ENCODE measurements at regions not wholly inside any gene's neighbourhood (a gene's known extent, or its start where the extent isn't known, plus 50 kb on each side); places are given as distances from the start of the nearest gene placed in this dataset.
A peak's percentile ranks its signal among the peaks of the same experiment; 100 is the strongest.

DNA sequence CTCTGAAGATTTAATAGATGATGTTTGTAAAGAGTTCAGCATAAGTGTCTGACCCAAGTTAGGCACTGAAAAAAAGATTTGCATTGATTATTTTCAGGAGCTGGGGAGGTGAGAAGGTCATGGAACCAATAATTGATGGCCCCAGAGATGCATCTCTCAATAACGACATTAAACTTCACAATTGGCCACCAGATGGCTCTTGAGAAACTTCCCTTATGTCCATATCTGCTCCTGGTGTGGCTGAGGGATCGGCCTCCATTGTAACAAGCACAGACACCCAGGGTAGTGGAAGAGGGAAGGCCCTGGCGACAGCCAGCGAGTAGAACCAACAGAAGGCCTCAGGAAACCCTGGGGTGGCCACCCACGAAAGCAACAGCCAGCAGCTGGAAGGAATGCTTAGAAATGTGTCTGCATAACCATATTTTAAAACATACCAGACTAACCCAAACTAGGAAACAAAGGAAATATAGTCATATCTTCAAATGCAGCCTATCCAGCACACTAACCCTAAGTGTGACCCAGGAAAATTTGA lies 536.7 kb downstream of the SOX2 start:
- Histone ChIP-seq H3K27ac (ENCODE audit: low read depth, low read length, poor library complexity, severe bottlenecking) (no peak overlapping the region), H3K4me3 (ENCODE audit: low read depth, low read length, poor library complexity, severe bottlenecking) (no peak overlapping the region), H3K36me3 (ENCODE audit: insufficient read depth, low read length) (no peaks in the 10 kb centered on the region), H3F3A (ENCODE audit: insufficient read depth, low read length) (no peaks in the 10 kb centered on the region), H3K4me1 (ENCODE audit: insufficient read depth, low read length, severe bottlenecking) (no peaks in the 10 kb centered on the region), H3K9me2 (ENCODE audit: low read depth, low read length) (no peaks in the 10 kb centered on the region), H3K4me2 (ENCODE audit: low read length) (no peak overlapping the region), H3K79me2 (ENCODE audit: insufficient read depth, low read length) (no peaks in the 10 kb centered on the region), H3K9ac (ENCODE audit: low read length) (no peak overlapping the region), H3K27me3 (ENCODE audit: insufficient read depth, low read length) (no peaks in the 10 kb centered on the region), H4K20me1 (ENCODE audit: insufficient read depth, low read length) (no peaks in the 10 kb centered on the region), H2AFZ (ENCODE audit: low read length) (no peak overlapping the region), H3K9me3 (ENCODE audit: low read length) (no peaks in the 10 kb centered on the region)
- TF ChIP-seq EZH2 (IDR thresholded peaks at IDR 0.05; ENCODE audit: borderline replicate concordance, low read length) (no peak), CTCF (IDR thresholded peaks at IDR 0.05; ENCODE audit: low read length) (peak; percentile 49)

DNA sequence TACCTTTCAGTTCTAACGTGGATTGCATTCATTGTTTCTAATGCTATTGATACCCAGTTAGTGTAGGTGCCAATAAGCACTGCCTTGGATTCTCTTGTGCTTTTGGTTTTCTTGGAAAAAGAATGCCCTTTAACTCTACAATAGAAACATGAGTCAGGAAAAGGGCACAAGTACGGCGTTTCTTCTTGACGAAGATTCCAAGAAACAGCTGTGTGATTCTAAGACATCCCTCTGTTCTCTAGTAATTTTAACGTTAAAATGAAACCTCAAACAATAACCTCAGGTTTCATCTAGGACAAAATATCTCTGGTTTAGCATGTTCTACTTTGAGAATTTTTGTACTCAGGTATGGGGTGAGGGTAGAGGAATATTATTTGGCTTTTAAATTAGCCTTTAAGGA lies 540.5 kb upstream of the ATP11B start:
- no peaks in the 10 kb centered on the region for H3K9me2 ChIP-seq (ENCODE audit: low read depth, low read length)
- no peaks in the 10 kb centered on the region for H3K79me2 ChIP-seq (ENCODE audit: insufficient read depth, low read length)
- no peak overlapping the region for H3K4me2 ChIP-seq (ENCODE audit: low read length)
- TF ChIP-seq CTCF (IDR thresholded peaks at IDR 0.05; ENCODE audit: low read length), result no peak
- no peak for TF ChIP-seq EZH2 (IDR thresholded peaks at IDR 0.05; ENCODE audit: borderline replicate concordance, low read length)
- no peaks in the 10 kb centered on the region for H3K4me1 ChIP-seq (ENCODE audit: insufficient read depth, low read length, severe bottlenecking)
- no peak overlapping the region for H3K9ac ChIP-seq (ENCODE audit: low read length)
- no peaks in the 10 kb centered on the region for H4K20me1 ChIP-seq (ENCODE audit: insufficient read depth, low read length)
- no peak overlapping the region for H3K4me3 ChIP-seq (ENCODE audit: low read depth, low read length, poor library complexity, severe bottlenecking)
- no peaks in the 10 kb centered on the region for H3K9me3 ChIP-seq (ENCODE audit: low read length)
- no peak overlapping the region for H2AFZ ChIP-seq (ENCODE audit: low read length)
- no peaks in the 10 kb centered on the region for H3F3A ChIP-seq (ENCODE audit: insufficient read depth, low read length)
- H3K27ac ChIP-seq (ENCODE audit: low read depth, low read length, poor library complexity, severe bottlenecking), result no peak overlapping the region
- H3K36me3 ChIP-seq (ENCODE audit: insufficient read depth, low read length), result no peaks in the 10 kb centered on the region
- no peaks in the 10 kb centered on the region for H3K27me3 ChIP-seq (ENCODE audit: insufficient read depth, low read length)

- H3K4me1 ChIP-seq (ENCODE audit: insufficient read depth, low read length, severe bottlenecking), result peaks cover 10% of the 10 kb centered on the region
- no peaks in the 10 kb centered on the region for H3K27me3 ChIP-seq (ENCODE audit: insufficient read depth, low read length)
- H4K20me1 ChIP-seq (ENCODE audit: insufficient read depth, low read length), result no peaks in the 10 kb centered on the region
- TF ChIP-seq EZH2 (IDR thresholded peaks at IDR 0.05; ENCODE audit: borderline replicate concordance, low read length) (no peak), CTCF (IDR thresholded peaks at IDR 0.05; ENCODE audit: low read length) (no peak)
- H3K4me2 ChIP-seq (ENCODE audit: low read length), result no peak overlapping the region
- no peak overlapping the region for H2AFZ ChIP-seq (ENCODE audit: low read length)
- H3K4me3 ChIP-seq (ENCODE audit: low read depth, low read length, poor library complexity, severe bottlenecking), result no peak overlapping the region
- H3K9me3 ChIP-seq (ENCODE audit: low read length), result no peaks in the 10 kb centered on the region
- no peaks in the 10 kb centered on the region for H3K9me2 ChIP-seq (ENCODE audit: low read depth, low read length)
- no peak overlapping the region for H3K27ac ChIP-seq (ENCODE audit: low read depth, low read length, poor library complexity, severe bottlenecking)
- H3K36me3 ChIP-seq (ENCODE audit: insufficient read depth, low read length), result no peaks in the 10 kb centered on the region
- no peak overlapping the region for H3K9ac ChIP-seq (ENCODE audit: low read length)
- no peaks in the 10 kb centered on the region for H3F3A ChIP-seq (ENCODE audit: insufficient read depth, low read length)
- no peaks in the 10 kb centered on the region for H3K79me2 ChIP-seq (ENCODE audit: insufficient read depth, low read length)
These were observed 538.1 kb upstream of the ATP11B start for GRCh38 chr3:182255158-182255557.

Data from OCI-LY1 (cell line).